ENCODE measurements at regions not wholly inside any gene's neighbourhood (a gene's known extent, or its start where the extent isn't known, plus 50 kb on each side); places are given as distances from the start of the nearest gene placed in this dataset.

GRCh38 chr5:174984863-174985262 lies 260.5 kb downstream of the MSX2 start:
- Histone ChIP-seq H3K27me3 (ENCODE audit: control insufficient read depth in 2 of 2, insufficient read depth in 2 of 2, low read length in 2 of 2) (no peaks in the 10 kb centered on the region), H3K27ac (ENCODE audit: low read depth, low read length) (no peak overlapping the region), H3K4me1 (ENCODE audit: control insufficient read depth in 2 of 2, insufficient read depth in 2 of 2, low read length in 2 of 2) (no peaks in the 10 kb centered on the region), H3K9me3 (ENCODE audit: control insufficient read depth in 2 of 3, low read length in 3 of 3) (no peaks in the 10 kb centered on the region), H3K36me3 (ENCODE audit: control insufficient read depth in 2 of 3, insufficient read depth in 3 of 3, low read length in 3 of 3) (no peaks in the 10 kb centered on the region), H3K4me3 (ENCODE audit: low read length) (no peak overlapping the region)
- ChIA-PET POLR2A (no interaction called here), CTCF (no interaction called here)
- DNase-seq (no peak), ATAC-seq (no peak)
- intact Hi-C loops (cut with micrococcal nuclease) = no loop called here
- peaks cover 0 to 2% (median 0%) of the 10 kb centered on the region in 11 donors for H3K9me3 Mint-ChIP-seq
- no peaks in the 10 kb centered on the region for H3K4me1 Mint-ChIP-seq
- H3K27me3 Mint-ChIP-seq = peaks cover 0 to 9% (median 5%) of the 10 kb centered on the region in 5 donors
- H3K4me3 Mint-ChIP-seq = no peak overlapping the region
- no peaks in the 10 kb centered on the region for H3K36me3 Mint-ChIP-seq
- no peak overlapping the region for H3K27ac Mint-ChIP-seq

GRCh38 chr5:174982485-174982884 lies 258.1 kb downstream of the MSX2 start:
- Histone ChIP-seq H3K36me3 (ENCODE audit: control insufficient read depth in 2 of 3, insufficient read depth in 3 of 3, low read length in 3 of 3) (no peaks in the 10 kb centered on the region), H3K27ac (ENCODE audit: low read depth, low read length) (no peak overlapping the region), H3K27me3 (ENCODE audit: control insufficient read depth in 2 of 2, insufficient read depth in 2 of 2, low read length in 2 of 2) (no peaks in the 10 kb centered on the region), H3K4me1 (ENCODE audit: control insufficient read depth in 2 of 2, insufficient read depth in 2 of 2, low read length in 2 of 2) (no peaks in the 10 kb centered on the region), H3K4me3 (ENCODE audit: low read length) (no peak overlapping the region), H3K9me3 (ENCODE audit: control insufficient read depth in 2 of 3, low read length in 3 of 3) (no peaks in the 10 kb centered on the region)
- ATAC-seq = no peak
- Mint-ChIP-seq H3K36me3 (no peaks in the 10 kb centered on the region), H3K27ac (no peak overlapping the region), H3K4me1 (no peaks in the 10 kb centered on the region), H3K9me3 (peaks cover 0 to 2% (median 0%) of the 10 kb centered on the region in 11 donors), H3K4me3 (no peak overlapping the region), H3K27me3 (peaks cover 2 to 18% (median 6%) of the 10 kb centered on the region in 5 donors)
- POLR2A ChIA-PET = no interaction called here
- DNase-seq = no peak
- intact Hi-C loops (cut with micrococcal nuclease) = no loop called here
- CTCF ChIA-PET = no interaction called here

- Histone ChIP-seq H3K36me3 (ENCODE audit: control insufficient read depth in 2 of 3, insufficient read depth in 3 of 3, low read length in 3 of 3) (no peaks in the 10 kb centered on the region), H3K27me3 (ENCODE audit: control insufficient read depth in 2 of 2, insufficient read depth in 2 of 2, low read length in 2 of 2) (no peaks in the 10 kb centered on the region), H3K4me3 (ENCODE audit: low read length) (no peak overlapping the region), H3K9me3 (ENCODE audit: control insufficient read depth in 2 of 3, low read length in 3 of 3) (no peaks in the 10 kb centered on the region), H3K27ac (ENCODE audit: low read depth, low read length) (no peak overlapping the region), H3K4me1 (ENCODE audit: control insufficient read depth in 2 of 2, insufficient read depth in 2 of 2, low read length in 2 of 2) (no peaks in the 10 kb centered on the region)
- Mint-ChIP-seq H3K9me3 (peaks cover 0 to 2% (median 0%) of the 10 kb centered on the region in 11 donors), H3K36me3 (no peaks in the 10 kb centered on the region), H3K27ac (peak overlapping the region in 1 of 9 donors; percentile 19), H3K4me1 (no peaks in the 10 kb centered on the region), H3K27me3 (peaks cover 4 to 26% (median 7%) of the 10 kb centered on the region in 5 donors), H3K4me3 (no peak overlapping the region)
- intact Hi-C loops (cut with micrococcal nuclease) = no loop called here
- DNase-seq (no peak), ATAC-seq (no peak)
- CTCF ChIA-PET = no interaction called here
- POLR2A ChIA-PET = no interaction called here
These were observed 257.0 kb downstream of the MSX2 start for GRCh38 chr5:174981416-174981815.

GRCh38 chr5:174980952-174981351 lies 256.6 kb downstream of the MSX2 start:
- DNase-seq = no peak
- Histone ChIP-seq H3K4me1 (ENCODE audit: control insufficient read depth in 2 of 2, insufficient read depth in 2 of 2, low read length in 2 of 2) (no peaks in the 10 kb centered on the region), H3K36me3 (ENCODE audit: control insufficient read depth in 2 of 3, insufficient read depth in 3 of 3, low read length in 3 of 3) (no peaks in the 10 kb centered on the region), H3K27ac (ENCODE audit: low read depth, low read length) (no peak overlapping the region), H3K27me3 (ENCODE audit: control insufficient read depth in 2 of 2, insufficient read depth in 2 of 2, low read length in 2 of 2) (no peaks in the 10 kb centered on the region), H3K9me3 (ENCODE audit: control insufficient read depth in 2 of 3, low read length in 3 of 3) (no peaks in the 10 kb centered on the region), H3K4me3 (ENCODE audit: low read length) (no peak overlapping the region)
- no peak overlapping the region for H3K4me3 Mint-ChIP-seq
- no peak overlapping the region for H3K27ac Mint-ChIP-seq
- ChIA-PET POLR2A (no interaction called here), CTCF (no interaction called here)
- ATAC-seq = no peak
- peaks cover 0 to 2% (median 0%) of the 10 kb centered on the region in 11 donors for H3K9me3 Mint-ChIP-seq
- peaks cover 4 to 31% (median 7%) of the 10 kb centered on the region in 5 donors for H3K27me3 Mint-ChIP-seq
- no peaks in the 10 kb centered on the region for H3K36me3 Mint-ChIP-seq
- intact Hi-C loops (cut with micrococcal nuclease) = no loop called here
- H3K4me1 Mint-ChIP-seq = no peaks in the 10 kb centered on the region

- CTCF ChIA-PET = interaction anchor here (1.0 kb wide), 1 partner anchor 21 kb away, joined by 4 read pairs; no protein-coding TSS in a partner anchor
- intact Hi-C loops (cut with micrococcal nuclease) = no loop called here
- H3K4me3 Mint-ChIP-seq = no peak overlapping the region
These were observed 247.9 kb downstream of the MSX2 start for GRCh38 chr5:174972291-174972690.

GRCh38 chr5:174971210-174971609 lies 246.8 kb downstream of the MSX2 start:
- Histone ChIP-seq H3K36me3 (ENCODE audit: control insufficient read depth in 2 of 3, insufficient read depth in 3 of 3, low read length in 3 of 3) (no peaks in the 10 kb centered on the region), H3K27ac (ENCODE audit: low read depth, low read length) (no peak overlapping the region), H3K4me3 (ENCODE audit: low read length) (no peak overlapping the region), H3K9me3 (ENCODE audit: control insufficient read depth in 2 of 3, low read length in 3 of 3) (peaks cover 0 to 3% (median 0%) of the 10 kb centered on the region in 3 experiments), H3K4me1 (ENCODE audit: control insufficient read depth in 2 of 2, insufficient read depth in 2 of 2, low read length in 2 of 2) (no peaks in the 10 kb centered on the region), H3K27me3 (ENCODE audit: control insufficient read depth in 2 of 2, insufficient read depth in 2 of 2, low read length in 2 of 2) (no peaks in the 10 kb centered on the region)
- Mint-ChIP-seq H3K27me3 (peaks cover 0 to 35% (median 23%) of the 10 kb centered on the region in 5 donors), H3K27ac (no peak overlapping the region), H3K4me3 (no peak overlapping the region), H3K36me3 (peaks cover 0 to 11% (median 0%) of the 10 kb centered on the region in 5 donors), H3K4me1 (no peaks in the 10 kb centered on the region), H3K9me3 (peaks cover 7 to 50% (median 20%) of the 10 kb centered on the region in 11 donors)
- ATAC-seq (no peak), DNase-seq (no peak)
- ChIA-PET POLR2A (no interaction called here), CTCF (interaction anchor here (1.0 kb wide), 1 partner anchor 20 kb away, joined by 4 read pairs; no protein-coding TSS in a partner anchor)
- intact Hi-C loops (cut with micrococcal nuclease) = no loop called here

More at GRCh38 chr5:174972291-174972690, 247.9 kb downstream of the MSX2 start:
- ATAC-seq (no peak), DNase-seq (no peak)
- H3K27me3 Mint-ChIP-seq = peaks cover 0 to 35% (median 30%) of the 10 kb centered on the region in 5 donors
- no peaks in the 10 kb centered on the region for H3K36me3 ChIP-seq (ENCODE audit: control insufficient read depth in 2 of 3, insufficient read depth in 3 of 3, low read length in 3 of 3)
- POLR2A ChIA-PET = no interaction called here
- H3K4me3 ChIP-seq (ENCODE audit: low read length) = no peak overlapping the region
- peaks cover 0 to 3% (median 0%) of the 10 kb centered on the region in 3 experiments for H3K9me3 ChIP-seq (ENCODE audit: control insufficient read depth in 2 of 3, low read length in 3 of 3)
- no peaks in the 10 kb centered on the region for H3K4me1 ChIP-seq (ENCODE audit: control insufficient read depth in 2 of 2, insufficient read depth in 2 of 2, low read length in 2 of 2)
- H3K4me1 Mint-ChIP-seq = no peaks in the 10 kb centered on the region
- H3K27me3 ChIP-seq (ENCODE audit: control insufficient read depth in 2 of 2, insufficient read depth in 2 of 2, low read length in 2 of 2) = no peaks in the 10 kb centered on the region
- no peak overlapping the region for H3K27ac ChIP-seq (ENCODE audit: low read depth, low read length)
- H3K9me3 Mint-ChIP-seq = peaks cover 0 to 39% (median 16%) of the 10 kb centered on the region in 11 donors
- H3K36me3 Mint-ChIP-seq = peaks cover 0 to 8% (median 0%) of the 10 kb centered on the region in 5 donors
- H3K27ac Mint-ChIP-seq = no peak overlapping the region

- DNase-seq (no peak), ATAC-seq (no peak)
- H3K9me3 ChIP-seq (ENCODE audit: control insufficient read depth in 2 of 3, low read length in 3 of 3) = peaks cover 0 to 3% (median 0%) of the 10 kb centered on the region in 3 experiments
- Mint-ChIP-seq H3K4me3 (no peak overlapping the region), H3K36me3 (peaks cover 0 to 11% (median 0%) of the 10 kb centered on the region in 5 donors), H3K27ac (no peak overlapping the region), H3K9me3 (peaks cover 8 to 57% (median 23%) of the 10 kb centered on the region in 11 donors), H3K4me1 (no peaks in the 10 kb centered on the region), H3K27me3 (peaks cover 0 to 33% (median 19%) of the 10 kb centered on the region in 5 donors)
- ChIA-PET CTCF (no interaction called here), POLR2A (no interaction called here)
- H3K4me3 ChIP-seq (ENCODE audit: low read length) = no peak overlapping the region
- intact Hi-C loops (cut with micrococcal nuclease) = no loop called here
- no peaks in the 10 kb centered on the region for H3K27me3 ChIP-seq (ENCODE audit: control insufficient read depth in 2 of 2, insufficient read depth in 2 of 2, low read length in 2 of 2)
- no peak overlapping the region for H3K27ac ChIP-seq (ENCODE audit: low read depth, low read length)
- H3K36me3 ChIP-seq (ENCODE audit: control insufficient read depth in 2 of 3, insufficient read depth in 3 of 3, low read length in 3 of 3) = no peaks in the 10 kb centered on the region
- no peaks in the 10 kb centered on the region for H3K4me1 ChIP-seq (ENCODE audit: control insufficient read depth in 2 of 2, insufficient read depth in 2 of 2, low read length in 2 of 2)
These were observed 246.1 kb downstream of the MSX2 start for GRCh38 chr5:174970502-174970901.

All from naive thymus-derived CD4-positive, alpha-beta T cell (primary cell).